Endothelial cell of umbilical vein (primary cell): ENCODE measurements at regions not wholly inside any gene's neighbourhood (a gene's known extent, or its start where the extent isn't known, plus 50 kb on each side); places are given as distances from the start of the nearest gene placed in this dataset.

ENCODE experiments used
- BruUV-seq: library from RNA; stranded (reverse); fragments of 400-500 nt; replicated peaks from 2 replicates; lab custom pipeline; 2021; lab: Mats Ljungman, UMichigan
- CTCF ChIA-PET: fragments of 300-600, 350-600 bp; sonication (Branson Sonifier 250); formaldehyde crosslinking; loops from one replicate; lab custom pipeline; 2021; ENCODE audit warnings: antibody characterized with exemption, inconsistent platforms; lab: Charles Lee
- POLR2A ChIA-PET: fragments of 300-600, 350-600 bp; sonication (Branson Sonifier 250); formaldehyde crosslinking; loops from one replicate; lab custom pipeline; 2021; ENCODE audit warnings: antibody characterized with exemption, inconsistent platforms; lab: Charles Lee
- DNase-seq: peaks from one replicate; pipeline ENCODE4 v3.0.0-alpha.2; 2011; ENCODE audit warnings: low read depth, low spot score
- FAIRE-seq: peaks from 2 replicates; lab custom pipeline; 2011; peaks lifted over from hg19 to GRCh38; lab: Jason Lieb, UNC
- H2AFZ ChIP-seq: 2 replicates; pipeline ENCODE4 v1.6.0; 2012; ENCODE audit warnings: low read depth, low read length, control low read depth, inconsistent platforms
- H3K27ac ChIP-seq: 2 replicates; pipeline ENCODE4 v1.5.1; 2011; ENCODE audit warnings: low read depth, mild to moderate bottlenecking, control low read depth, low read length, moderate library complexity; ENCODE audit not compliant: insufficient read depth
- H3K27me3 ChIP-seq, 2 experiments: 2 replicates each; pipeline versions ENCODE4 v1.6.0 to v1.6.1; 2011; ENCODE audit warnings: low read length in 2 of 2, mixed read lengths in 1 of 2; ENCODE audit not compliant: control insufficient read depth in 2 of 2, insufficient read depth in 2 of 2
- H3K36me3 ChIP-seq, 2 experiments: 2 replicates in 1 of 2; 3 replicates in 1 of 2; pipeline ENCODE4 v1.5.1; 2011; ENCODE audit warnings: low read length in 2 of 2, mild to moderate bottlenecking in 1 of 2, moderate library complexity in 1 of 2; ENCODE audit not compliant: control insufficient read depth in 2 of 2, insufficient read depth in 2 of 2; ENCODE audit errors: extremely low read depth in 1 of 2
- H3K4me1 ChIP-seq: 3 replicates; pipeline ENCODE4 v1.5.1; 2011; ENCODE audit warnings: mild to moderate bottlenecking, low read length; ENCODE audit not compliant: control insufficient read depth, insufficient read depth; ENCODE audit errors: extremely low read depth
- H3K4me2 ChIP-seq: 2 replicates; pipeline ENCODE4 v1.6.1; 2011; ENCODE audit warnings: low read length, control low read depth, mixed read lengths; ENCODE audit not compliant: insufficient read depth
- H3K4me3 ChIP-seq, 3 experiments: fragments of 200-600 bp in 1 of 3; sonication (generic), shearing (Covaris generic) in 1 of 3; replicated peaks in 1 of 3; 2 replicates each; pipeline ENCODE4 v1.5.1; 2011 to 2016; ENCODE audit warnings: control low read depth in 3 of 3, low read length in 3 of 3, mild to moderate bottlenecking in 2 of 3, inconsistent platforms in 1 of 3, low read depth in 1 of 3, moderate library complexity in 1 of 3; ENCODE audit not compliant: insufficient read depth in 1 of 3
- H3K79me2 ChIP-seq: 2 replicates; pipeline ENCODE4 v1.6.0; 2012; ENCODE audit warnings: low read length, inconsistent platforms; ENCODE audit not compliant: control insufficient read depth, insufficient read depth
- H3K9ac ChIP-seq: replicated peaks from 2 replicates; pipeline ENCODE3; 2011; ENCODE audit warnings: low read length, control low read depth; ENCODE audit not compliant: insufficient read depth; ENCODE audit errors: extremely low read depth
- H3K9me1 ChIP-seq: replicated peaks from 3 replicates; pipeline ENCODE4 v1.6.0; 2011; ENCODE audit warnings: mild to moderate bottlenecking, low read length; ENCODE audit not compliant: control insufficient read depth, insufficient read depth; ENCODE audit errors: extremely low read depth
- H3K9me3 ChIP-seq: replicated peaks from 2 replicates; pipeline ENCODE4 v1.5.1; 2012; ENCODE audit warnings: low read length, inconsistent platforms; ENCODE audit not compliant: control insufficient read depth, insufficient read depth
- H4K20me1 ChIP-seq: replicated peaks from 2 replicates; pipeline ENCODE3; 2011; ENCODE audit warnings: mild to moderate bottlenecking, low read length; ENCODE audit not compliant: control insufficient read depth, insufficient read depth; ENCODE audit errors: extremely low read depth
- CTCF ChIP-seq, 2 donors: IDR thresholded peaks; 1 replicate in 1 of 2; 2 replicates in 1 of 2; pipeline ENCODE4 v1.5.1; 2011; ENCODE audit warnings: low read length in 2 of 2, mild to moderate bottlenecking in 2 of 2, moderate library complexity in 2 of 2, control low read depth in 1 of 2, inconsistent platforms in 1 of 2, low read depth in 1 of 2; ENCODE audit not compliant: insufficient read depth in 1 of 2; ENCODE audit errors: extremely low read depth in 1 of 2
- EZH2 ChIP-seq: IDR thresholded peaks from 2 replicates; pipeline ENCODE4 v1.6.1; 2012; ENCODE audit warnings: borderline replicate concordance, low read depth, mild to moderate bottlenecking, moderate library complexity, low read length, inconsistent platforms; ENCODE audit not compliant: severe bottlenecking
- FOS ChIP-seq: IDR thresholded peaks from 2 replicates; pipeline ENCODE4 v1.6.1; 2011; ENCODE audit warnings: mild to moderate bottlenecking, low read length, moderate library complexity, borderline replicate concordance; ENCODE audit not compliant: insufficient read depth
- GATA2 ChIP-seq: IDR thresholded peaks from 2 replicates; pipeline ENCODE4 v1.7.0; 2011; ENCODE audit warnings: low read depth, mild to moderate bottlenecking, moderate library complexity, mixed read lengths, low read length; ENCODE audit not compliant: insufficient read length, insufficient read depth
- JUN ChIP-seq: IDR thresholded peaks from 2 replicates; pipeline ENCODE4 v1.6.1; 2011; ENCODE audit warnings: borderline replicate concordance, low read depth; ENCODE audit not compliant: insufficient read length, insufficient read depth
- MAX ChIP-seq: IDR thresholded peaks from 2 replicates; pipeline ENCODE4 v1.6.1; 2011; ENCODE audit not compliant: insufficient read depth, insufficient read length
- MYC ChIP-seq: IDR thresholded peaks from one replicate; pipeline ENCODE4 v1.6.1; 2011; ENCODE audit warnings: mild to moderate bottlenecking, low read depth, low read length
- POLR2A ChIP-seq: IDR thresholded peaks from 2 replicates; pipeline ENCODE4 v1.6.1; 2012; ENCODE audit warnings: low read depth, mild to moderate bottlenecking, control low read depth, low read length
- POLR2AphosphoS5 ChIP-seq: IDR thresholded peaks from 2 replicates; pipeline ENCODE4 v1.6.1; 2012; ENCODE audit warnings: low read depth, mild to moderate bottlenecking, control low read depth, low read length, moderate library complexity; ENCODE audit not compliant: insufficient read depth
- dilution Hi-C: fragments of 300-500 bp; cut with MboI; formaldehyde crosslinking; loops from one replicate; pipeline ENCODE4 v1.15.0; 2019; ENCODE audit warnings: low sequenced_read_pairs; ENCODE audit not compliant: extremely low pct_ligation_motif_present
- intact Hi-C: fragments of 100-400 bp; cut with micrococcal nuclease; formaldehyde crosslinking; loops from one replicate; pipeline ENCODE4 v1.10.0; 2022

GRCh38 chr4:14132301-14132700 is 504.8 kb upstream of the BOD1L1 start:
- intact Hi-C loops (no loop called here), dilution Hi-C loops (no loop called here)
- no peaks in the 10 kb centered on the region for H3K79me2 ChIP-seq
- ChIA-PET CTCF (no interaction called here), POLR2A (no interaction called here)
- H3K4me1 ChIP-seq, result no peaks in the 10 kb centered on the region
- TF ChIP-seq MYC, result no peak
- no peaks in the 10 kb centered on the region for H4K20me1 ChIP-seq
- DNase-seq (no peak), FAIRE-seq (no peak)
- H3K36me3 ChIP-seq, result no peaks in the 10 kb centered on the region
- no peaks in the 10 kb centered on the region for H3K9me1 ChIP-seq
- H3K9ac ChIP-seq, result no peak overlapping the region
- no peaks in the 10 kb centered on the region for H3K27me3 ChIP-seq
- no TSS peak for BruUV-seq
- no peak overlapping the region for H3K4me3 ChIP-seq
- no peak overlapping the region for H2AFZ ChIP-seq
- no peak overlapping the region for H3K27ac ChIP-seq
- H3K4me2 ChIP-seq, result no peak overlapping the region
- H3K9me3 ChIP-seq, result no peaks in the 10 kb centered on the region

GRCh38 chr4:14138106-14138505 is 510.6 kb upstream of the BOD1L1 start:
- DNase-seq, result no peak
- dilution Hi-C loops (no loop called here), intact Hi-C loops (no loop called here)
- Histone ChIP-seq H3K9ac (no peak overlapping the region), H3K4me2 (no peak overlapping the region), H3K36me3 (no peaks in the 10 kb centered on the region), H3K79me2 (no peaks in the 10 kb centered on the region), H3K27ac (no peak overlapping the region), H4K20me1 (no peaks in the 10 kb centered on the region), H3K9me3 (no peaks in the 10 kb centered on the region), H3K4me3 (no peak overlapping the region), H3K9me1 (no peaks in the 10 kb centered on the region), H3K27me3 (no peaks in the 10 kb centered on the region), H3K4me1 (no peaks in the 10 kb centered on the region), H2AFZ (no peak overlapping the region)
- POLR2A ChIA-PET, result no interaction called here
- TF ChIP-seq POLR2AphosphoS5, result no peak
- TF ChIP-seq EZH2, result no peak
- TF ChIP-seq MYC, result no peak
- TF ChIP-seq FOS, result no peak
- no peak for TF ChIP-seq CTCF (IDR thresholded peaks at IDR 0.05; ENCODE audit: extremely low read depth in 1 of 2, insufficient read depth in 1 of 2, low read depth in 1 of 2, low read length in 2 of 2)
- TF ChIP-seq GATA2, result no peak
- TF ChIP-seq JUN, result no peak
- no peak for TF ChIP-seq MAX
- TF ChIP-seq POLR2A, result no peak
- BruUV-seq, result no TSS peak
- CTCF ChIA-PET, result no interaction called here
- FAIRE-seq, result no peak
